HG02610 (cell line): ENCODE measurements at regions not wholly inside any gene's neighbourhood (a gene's known extent, or its start where the extent isn't known, plus 50 kb on each side); places are given as distances from the start of the nearest gene placed in this dataset.

Experiments
- ATAC-seq: cut with Tn5 transposase; IDR thresholded peaks from one replicate; pipeline ENCODE4 v1.9.1; 2021; ENCODE audit warnings: mild to moderate bottlenecking, moderate library complexity; ENCODE audit not compliant: unreplicated experiment

GRCh38 chr1:218863987-218864386 lies 309.7 kb upstream of the LYPLAL1 start:
- ATAC-seq, result no peak

DNA sequence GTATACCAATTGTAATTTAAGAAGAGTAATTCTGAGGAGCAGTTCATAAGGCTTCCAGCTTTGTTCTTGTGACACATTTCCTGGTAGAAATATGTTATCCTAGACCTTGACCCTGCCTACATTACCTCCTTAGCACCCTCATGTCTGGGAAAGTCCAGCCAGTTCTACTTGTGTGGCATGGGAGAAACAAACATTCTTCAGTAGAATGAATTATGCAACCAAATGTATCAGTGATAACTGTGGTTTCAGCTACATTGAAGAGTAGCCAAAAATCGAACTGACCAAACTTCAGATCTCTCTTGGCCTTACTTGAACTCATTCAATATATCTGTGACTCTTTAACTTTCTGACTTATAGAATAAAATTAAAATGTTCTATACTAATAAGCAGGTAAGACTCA lies 308.1 kb upstream of the LYPLAL1 start:
- no peak for ATAC-seq

DNA sequence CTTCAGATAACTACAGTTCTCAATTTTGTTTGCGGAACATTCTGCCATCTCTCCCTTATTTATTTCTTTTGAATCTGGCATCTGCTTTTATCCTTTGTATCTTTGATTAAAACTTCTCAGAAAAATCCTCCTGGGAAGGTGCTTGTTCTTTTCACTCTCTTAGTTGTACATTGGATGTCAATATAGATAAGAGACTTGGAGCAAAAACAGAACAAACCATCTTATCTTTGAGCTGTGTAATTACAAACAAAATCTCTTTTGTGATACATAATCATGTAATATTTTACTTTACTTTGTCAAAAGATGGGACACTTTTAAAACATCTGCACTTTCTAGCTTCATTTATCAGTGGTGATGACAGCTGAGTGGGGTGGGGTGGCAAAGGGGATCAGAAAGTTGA lies 307.2 kb upstream of the LYPLAL1 start:
- no peak for ATAC-seq

DNA sequence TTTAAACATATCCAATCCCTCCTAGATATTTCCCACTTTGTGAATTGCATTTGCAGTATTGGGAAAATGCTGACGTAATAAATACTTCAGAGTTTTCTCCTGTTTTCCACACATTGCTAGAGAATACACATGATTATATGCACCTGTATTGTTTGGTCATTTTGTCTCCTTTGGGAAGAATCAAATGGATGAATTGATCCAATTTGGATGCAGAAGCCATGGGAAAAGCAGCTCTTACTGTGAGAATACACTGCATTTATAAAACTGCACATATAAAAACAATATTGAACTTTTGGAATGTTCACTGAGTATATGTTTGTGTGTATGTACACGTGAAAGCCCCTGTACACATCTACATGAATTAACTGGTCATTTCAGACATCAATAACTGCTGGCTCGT lies 306.6 kb upstream of the LYPLAL1 start:
- ATAC-seq, result no peak

GRCh38 chr1:218867941-218868626 lies 305.6 kb upstream of the LYPLAL1 start:
- no peak for ATAC-seq

- ATAC-seq, result no peak
Observed at GRCh38 chr1:218869276-218869675, 304.4 kb upstream of the LYPLAL1 start.

DNA sequence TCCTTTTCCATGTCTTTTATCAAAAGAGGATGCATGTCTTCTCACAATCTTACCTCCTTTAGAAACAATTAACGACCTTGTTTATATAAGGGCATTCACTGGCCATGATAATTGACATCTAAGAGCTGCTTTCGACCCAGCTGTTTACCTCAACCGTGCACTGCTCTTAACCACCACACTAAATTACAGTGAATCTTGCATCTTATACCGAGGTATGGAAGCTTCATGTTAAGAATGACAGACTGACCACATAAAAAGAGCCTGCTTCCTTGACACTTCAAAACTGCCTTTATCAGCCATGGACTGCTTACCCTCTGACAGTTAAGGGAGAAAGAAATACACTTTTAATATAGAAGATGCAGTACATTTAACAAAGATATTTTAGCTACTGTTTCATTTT lies 301.7 kb upstream of the LYPLAL1 start:
- no peak for ATAC-seq

GRCh38 chr1:218872928-218873327 lies 300.8 kb upstream of the LYPLAL1 start:
- ATAC-seq, result no peak

DNA sequence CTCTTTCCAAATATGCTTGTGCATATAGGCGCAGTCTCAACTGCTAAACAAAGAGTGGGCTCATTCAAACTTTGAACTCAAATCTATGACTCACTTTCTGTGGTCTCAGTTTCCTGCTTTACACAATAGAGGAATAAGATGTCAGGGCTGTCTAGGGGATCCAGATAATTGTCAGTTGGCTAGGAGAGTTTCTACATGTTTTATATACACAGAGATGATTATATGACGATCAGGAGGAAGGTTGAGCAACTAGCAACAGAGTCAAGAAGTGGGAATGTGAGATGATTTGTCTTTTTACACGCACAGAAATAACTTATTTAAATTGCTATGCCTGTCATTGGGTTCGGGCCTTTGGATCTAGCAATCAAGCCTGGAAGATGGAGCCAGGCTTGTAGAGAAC lies 299.4 kb upstream of the LYPLAL1 start:
- no peak for ATAC-seq

- ATAC-seq, result no peak
Observed at GRCh38 chr1:218874801-218875400, 298.8 kb upstream of the LYPLAL1 start.

DNA sequence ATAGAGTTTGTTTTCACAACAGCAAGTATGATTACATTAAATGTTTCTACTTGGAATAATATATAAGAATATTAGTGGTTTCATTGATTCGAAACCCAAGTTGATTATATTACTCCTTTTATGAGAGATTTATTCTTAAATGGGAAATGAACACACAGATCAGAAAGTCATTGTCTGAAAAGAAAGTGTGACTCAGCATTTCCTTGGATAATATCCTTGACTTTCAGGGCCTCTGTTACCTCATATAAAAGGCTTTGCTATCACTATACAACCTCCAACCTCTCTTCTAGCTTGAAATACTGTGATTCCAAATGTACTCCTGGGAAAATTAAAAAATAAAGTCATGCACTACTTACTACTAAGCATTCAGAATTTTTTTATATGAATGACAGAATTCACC lies 295.3 kb upstream of the LYPLAL1 start:
- ATAC-seq, result no peak

- no peak for ATAC-seq
Observed at GRCh38 chr1:218880484-218881060, 293.1 kb upstream of the LYPLAL1 start.

DNA sequence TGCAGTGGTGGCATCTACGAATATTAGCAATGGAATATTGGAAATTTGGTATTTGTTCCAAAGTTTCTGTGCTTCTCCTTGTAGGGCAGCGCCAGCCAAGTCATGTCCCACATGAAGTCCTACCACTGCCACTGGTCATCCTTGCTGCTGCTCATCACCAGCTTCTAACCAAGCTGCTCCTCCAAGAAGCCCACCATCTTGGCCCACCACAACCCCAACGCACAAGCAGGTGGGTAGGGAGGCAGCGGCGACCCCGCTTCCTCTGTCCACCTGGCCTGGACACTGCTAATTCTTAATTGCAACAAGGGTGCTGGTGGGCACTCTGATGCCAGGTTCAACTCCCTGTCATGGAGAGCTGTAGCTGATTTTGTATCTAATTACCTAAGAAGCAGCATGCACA lies 291.2 kb upstream of the LYPLAL1 start:
- ATAC-seq, result no peak

DNA sequence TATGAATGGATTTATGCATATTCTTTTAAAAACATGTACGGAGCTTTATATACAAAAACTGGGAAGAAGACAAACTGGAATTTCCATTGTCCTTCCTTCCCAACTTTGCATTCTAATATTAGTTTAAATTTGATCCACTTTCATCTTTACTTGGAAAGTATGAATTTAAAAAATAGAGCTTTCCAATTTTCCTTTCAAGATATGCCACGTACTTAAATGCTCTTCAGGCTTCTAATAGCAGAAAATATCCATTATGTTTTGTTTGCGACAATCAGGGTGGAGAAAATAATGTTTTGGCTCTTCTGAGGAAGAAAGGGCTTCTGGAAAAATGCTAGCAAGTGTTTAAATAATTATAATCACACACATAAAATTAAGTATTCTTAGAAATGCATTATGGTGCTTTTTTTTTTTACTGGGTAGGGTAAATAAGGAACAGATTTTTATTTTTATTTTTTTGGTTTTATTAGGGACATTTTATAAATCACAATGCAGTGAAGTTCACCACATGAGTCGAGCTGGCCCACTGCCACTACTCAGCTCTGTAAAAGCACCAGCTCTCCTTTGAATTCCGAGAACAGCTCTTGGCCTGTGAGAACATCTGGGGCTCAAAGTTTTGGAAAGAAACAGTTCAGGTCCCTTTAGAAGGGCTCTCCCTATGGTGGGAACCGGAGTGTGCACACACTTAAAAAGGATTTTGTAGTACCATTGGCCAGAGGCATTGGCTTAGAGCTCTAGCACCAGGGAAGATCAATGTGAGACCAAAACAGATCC lies 287.4 kb upstream of the LYPLAL1 start:
- ATAC-seq, result no peak

DNA sequence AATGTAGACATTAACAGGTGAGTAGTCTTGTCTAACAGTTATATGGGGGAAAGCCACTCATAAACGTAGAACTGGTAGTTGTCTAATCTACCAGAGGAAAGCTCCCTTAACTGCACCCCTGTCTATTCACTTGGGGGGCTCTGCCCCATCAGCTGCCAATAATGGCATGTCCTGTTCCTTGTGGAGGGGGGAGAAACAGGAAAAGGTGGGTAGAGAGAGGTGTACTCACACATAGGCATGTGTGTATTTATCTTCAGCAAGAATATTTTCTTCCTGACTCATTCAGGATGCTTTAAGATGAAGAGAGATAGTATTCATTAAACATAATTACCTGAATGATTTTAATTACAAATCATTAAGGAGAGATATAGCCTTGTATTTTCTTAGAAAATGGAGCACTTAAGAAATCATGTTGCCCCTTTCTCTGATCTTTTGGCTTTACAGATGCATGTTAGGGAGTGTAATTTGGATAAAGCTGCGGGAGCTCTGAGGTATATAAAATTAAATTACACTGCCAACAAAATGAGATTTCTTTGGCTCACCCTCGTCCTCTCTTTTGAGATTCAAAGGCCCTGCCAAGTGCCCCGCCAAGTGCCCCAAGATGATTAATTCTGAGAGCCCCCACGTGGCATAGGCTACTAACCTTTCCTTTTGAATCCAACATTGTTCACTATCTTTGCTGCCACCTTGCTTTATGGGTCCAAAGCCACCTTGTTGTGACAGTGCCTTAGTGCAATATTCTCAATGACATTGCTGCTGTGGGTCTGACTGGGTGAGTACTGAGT lies 286.3 kb upstream of the LYPLAL1 start:
- ATAC-seq, result no peak

DNA sequence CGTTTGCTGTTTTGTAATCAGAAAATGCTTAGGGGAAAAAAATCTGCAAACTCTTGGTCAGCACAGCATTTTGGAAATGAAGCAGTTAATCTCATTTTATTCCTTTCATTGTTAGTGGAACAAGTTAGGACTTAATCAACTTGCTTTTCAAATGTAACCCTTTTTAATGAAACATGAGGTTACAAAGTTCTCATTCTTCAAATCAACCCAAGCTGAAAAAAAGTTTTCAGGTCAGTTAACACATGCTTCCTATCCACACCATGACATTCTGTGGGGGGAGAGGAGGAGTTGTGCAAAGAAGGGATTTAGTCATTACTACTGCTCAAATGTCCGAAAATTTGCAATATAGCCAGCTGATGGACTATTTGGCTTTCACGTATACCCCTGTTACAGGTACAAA lies 283.2 kb upstream of the LYPLAL1 start:
- no peak for ATAC-seq

DNA sequence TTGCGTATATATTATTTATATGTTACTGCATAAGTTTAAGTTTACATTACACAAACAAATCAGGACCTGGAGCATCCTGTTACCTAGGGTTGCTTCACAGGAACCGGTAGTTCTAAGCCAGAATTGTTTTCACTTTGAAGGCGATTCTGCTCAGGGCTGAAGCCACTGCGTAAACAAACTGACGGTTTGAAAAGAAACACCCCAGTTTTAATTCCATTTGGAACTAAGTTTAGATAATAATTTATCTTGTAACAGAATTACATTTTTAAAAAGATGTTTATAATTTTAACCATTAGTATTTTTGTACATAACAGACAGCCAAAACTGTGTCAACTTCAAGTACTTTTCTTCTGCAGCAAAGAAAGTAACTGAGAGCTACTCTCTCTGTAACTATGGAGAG lies 282.1 kb upstream of the LYPLAL1 start:
- no peak for ATAC-seq

DNA sequence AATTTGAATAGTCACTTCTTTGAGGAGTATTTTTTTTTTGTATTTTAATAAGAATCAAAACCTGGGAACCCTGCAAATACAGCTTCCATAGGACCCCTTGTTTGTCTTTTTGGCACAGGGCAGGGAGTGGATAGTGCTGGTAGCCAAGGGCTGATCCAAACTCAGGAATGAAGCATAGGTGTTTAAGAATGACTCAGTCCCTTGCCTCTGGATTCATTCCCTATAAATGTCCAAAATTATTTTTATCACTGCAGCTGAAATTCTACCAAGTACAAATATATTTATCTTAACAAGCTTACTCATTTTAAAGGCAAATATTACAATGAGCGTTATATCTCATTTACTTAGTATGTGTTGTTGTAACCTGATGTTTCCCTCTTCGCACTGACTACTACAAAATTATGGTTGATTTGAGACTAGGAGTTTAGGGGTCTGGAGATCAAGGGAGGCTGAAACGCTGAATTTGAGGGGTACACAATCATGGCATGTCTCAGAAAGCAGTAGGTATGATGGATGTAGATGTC lies 278.6 kb upstream of the LYPLAL1 start:
- no peak for ATAC-seq

- no peak for ATAC-seq
Observed at GRCh38 chr1:218896202-218896601, 277.5 kb upstream of the LYPLAL1 start.

DNA sequence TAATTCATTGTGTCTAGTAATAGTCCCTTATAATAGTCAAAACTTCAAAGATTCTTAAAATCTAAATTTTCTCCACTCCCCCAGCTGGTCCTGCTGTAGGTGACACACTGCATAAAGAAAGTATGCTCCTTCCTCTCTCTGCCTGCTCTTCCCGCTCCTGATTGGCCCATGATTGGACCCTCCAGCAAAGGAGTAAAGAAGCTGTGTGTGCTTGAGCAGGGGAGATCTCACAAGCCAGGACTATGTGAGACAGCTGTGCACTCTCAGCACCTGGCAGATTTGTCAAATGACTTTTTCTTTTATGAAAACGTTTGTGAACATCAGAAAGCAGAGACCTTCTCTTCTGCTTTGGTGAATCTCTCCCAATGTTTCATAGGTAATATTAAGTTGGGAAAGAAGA lies 274.8 kb upstream of the LYPLAL1 start:
- no peak for ATAC-seq

GRCh38 chr1:218900615-218901014 lies 273.1 kb upstream of the LYPLAL1 start:
- ATAC-seq, result no peak
